Heart left ventricle (tissue), 16 donors: ENCODE measurements at regions not wholly inside any gene's neighbourhood (a gene's known extent, or its start where the extent isn't known, plus 50 kb on each side); places are given as distances from the start of the nearest gene placed in this dataset.
"Not testable (repeated sequence)": the region's sequence is repeated elsewhere in the genome, so short reads cannot be mapped to it uniquely, and the experiment has no call there.

ENCODE experiments used
- ATAC-seq, 4 donors: fragments of 200-7000 bp; cut with Tn5 transposase; one replicate each; pipeline ENCODE4 v1.9.1; 2020 to 2022; ENCODE audit warnings: moderate library complexity in 4 of 4, mild to moderate bottlenecking in 3 of 4, moderate number of reproducible peaks in 1 of 4
- DNase-seq, 5 donors: peaks; one replicate each; pipeline ENCODE4 v3.0.0-alpha.2; 2020
- H3K27ac ChIP-seq, 12 donors: fragments of 200-600 bp; sonication (generic) in 4 of 12; one replicate each; pipeline versions ENCODE4 v1.5.0 to v1.8.0; 2016 to 2022; ENCODE audit warnings: mild to moderate bottlenecking in 2 of 12
- H3K27me3 ChIP-seq, 9 donors: fragments of 200-600 bp; sonication (generic) in 2 of 9; one replicate each; pipeline versions ENCODE4 v1.5.1 to v1.8.0; 2016 to 2022; ENCODE audit warnings: mild to moderate bottlenecking in 3 of 9
- H3K36me3 ChIP-seq, 9 donors: fragments of 200-600 bp; sonication (generic) in 2 of 9; one replicate each; pipeline versions ENCODE4 v1.5.0 to v1.8.0; 2018 to 2022; ENCODE audit warnings: mild to moderate bottlenecking in 2 of 9
- H3K4me1 ChIP-seq, 12 donors: fragments of 200-600 bp; sonication (generic) in 4 of 12; one replicate each; pipeline versions ENCODE4 v1.5.0 to v1.8.0; 2016 to 2022; ENCODE audit warnings: mild to moderate bottlenecking in 3 of 12
- H3K4me3 ChIP-seq, 12 donors: fragments of 200-600 bp; sonication (generic) in 4 of 12; one replicate each; pipeline versions ENCODE4 v1.5.0 to v1.8.0; 2017 to 2022; ENCODE audit warnings: mild to moderate bottlenecking in 9 of 12, moderate library complexity in 4 of 12
- H3K9me3 ChIP-seq, 12 donors: fragments of 200-600 bp; sonication (generic) in 4 of 12; one replicate each; pipeline versions ENCODE4 v1.5.0 to v1.8.0; 2016 to 2022; ENCODE audit warnings: mild to moderate bottlenecking in 1 of 12
- POLR2A ChIP-seq, 2 donors: fragments of 450-650 bp; IDR thresholded peaks; one replicate each; pipeline ENCODE4 v1.6.1; 2017; ENCODE audit warnings: antibody characterized with exemption in 2 of 2, mild to moderate bottlenecking in 2 of 2, moderate library complexity in 2 of 2
- WGBS, 4 donors: extraction: QIAGEN DNeasy Blood & Tissue Kit in 2 of 4; methylation state at CpG; one replicate each; pipeline versions ENCODE4 v1.1.5 to v1.1.7; 2013 to 2018; 5-methylcytosine and 5-hydroxymethylcytosine counted together
- intact Hi-C, 10 donors: fragments of 100-400 bp; cut with DNase I; formaldehyde crosslinking; loops; one replicate each; pipeline versions ENCODE4 v1.11.1 to v1.14.2; 2022
- TF ChIP-seq, protein P1 (sequence below), 12 donors: fragments of 200-600 bp; sonication (generic) in 4 of 12; IDR thresholded peaks; one replicate each; pipeline versions ENCODE4 v1.5.0 to v1.8.0; 2018 to 2022; ENCODE audit warnings: antibody characterized with exemption in 12 of 12, mild to moderate bottlenecking in 5 of 12
- donor health status: ischemic (EF 13 %, LVEDD 7.1; RV severe dilation, severe dysfunction).
- donor health status: healthy with polysubstance abuse.
- donor health status: DM: no; HTN: yes; CAD: no.
- donor health status: DM: no; HTN: no; CAD: no.
- donor health status: ischemic (EF 25% LVEDD 6.9; RV normal size, moderate dysfunction).
- donor health status: ischemic (EF 25% LVEDD 5.7; RV mildly dilated, moderate dysfunction).
- donor health status: healthy.
- donor health status: DM: yes; HTN: yes; CAD: no.
- donor health status: ischemic (EF 35%, LVEDD 5.7; RV mildly dilated, moderate dysfunction).
- donor health status: nonischemic (EF 11% LVEDD 7.7; RV severe dilation, severe dysfunction).
- donor health status: DM: yes; HTN: yes; CAD: no.
- donor health status: PGD.
- donor health status: ischemic (EF 29% LVEDD 5.4; RV normal size, mild dysfunction).
- donor health status: nonischemic (EF 23%, LVEDD 6.1; RV moderate dilation, normal function).

DNA sequence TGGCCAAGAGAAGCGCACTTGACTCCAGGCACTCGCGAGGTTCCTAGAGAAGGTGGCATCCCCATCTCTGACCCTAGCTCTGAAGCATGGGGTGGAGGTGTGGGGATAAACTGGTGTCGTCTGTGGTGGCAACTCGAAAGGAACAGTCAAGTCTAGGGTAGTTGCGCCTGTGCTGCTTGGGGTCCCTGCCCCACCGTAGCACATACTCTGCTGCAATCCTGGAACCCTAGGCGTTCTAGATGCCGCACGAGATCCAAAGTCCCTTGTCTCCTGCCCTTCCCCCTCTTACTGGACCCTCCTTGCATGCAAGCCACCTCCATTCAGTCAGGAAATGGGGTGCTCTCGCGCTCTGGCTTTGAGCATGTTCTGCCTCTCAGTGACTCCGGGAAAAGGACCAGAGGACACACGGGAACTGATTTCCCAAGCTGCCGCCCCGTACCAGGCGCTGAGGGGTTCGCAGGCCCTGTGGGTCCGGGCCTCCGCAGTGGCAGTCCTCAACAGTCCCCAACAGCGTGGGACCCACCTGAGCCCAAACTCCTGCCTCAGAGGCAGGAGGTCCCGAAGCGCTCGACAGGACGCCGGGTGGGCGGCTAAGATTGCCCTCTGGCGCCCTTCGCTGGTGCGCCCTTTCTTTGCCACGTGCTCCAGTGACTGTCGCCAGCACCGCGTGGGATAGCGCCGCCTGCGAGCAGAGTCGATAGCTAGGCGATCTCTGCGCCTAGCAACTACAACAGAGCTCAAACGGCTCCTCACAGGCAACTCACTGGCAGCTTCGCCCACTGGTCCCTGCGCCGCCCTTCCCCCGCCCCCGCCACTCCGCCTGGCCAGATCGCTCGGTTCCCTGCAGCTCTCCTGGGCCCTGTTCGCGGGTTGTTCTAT is 452.0 kb downstream of the REEP3 start:
- no peak overlapping the region for H3K27ac ChIP-seq
- no peak overlapping the region for H3K4me3 ChIP-seq
- 77 to 93% (median 82%) methylated on average over 50 to 51 of the region's 51 CpGs for WGBS, 4 donors
- H3K4me1 ChIP-seq = no peaks in the 10 kb centered on the region
- intact Hi-C loops = loop anchor here in 2 of 10 donors (5.0 to 10.0 kb wide), 2 partner anchors 96 to 98 kb away; no protein-coding TSS in a partner anchor
- no peaks in the 10 kb centered on the region for H3K27me3 ChIP-seq
- peaks cover 0 to 16% (median 2%) of the 10 kb centered on the region in 12 donors for H3K9me3 ChIP-seq
- H3K36me3 ChIP-seq = no peaks in the 10 kb centered on the region
- DNase-seq = no peak
- TF ChIP-seq, protein P1, sequence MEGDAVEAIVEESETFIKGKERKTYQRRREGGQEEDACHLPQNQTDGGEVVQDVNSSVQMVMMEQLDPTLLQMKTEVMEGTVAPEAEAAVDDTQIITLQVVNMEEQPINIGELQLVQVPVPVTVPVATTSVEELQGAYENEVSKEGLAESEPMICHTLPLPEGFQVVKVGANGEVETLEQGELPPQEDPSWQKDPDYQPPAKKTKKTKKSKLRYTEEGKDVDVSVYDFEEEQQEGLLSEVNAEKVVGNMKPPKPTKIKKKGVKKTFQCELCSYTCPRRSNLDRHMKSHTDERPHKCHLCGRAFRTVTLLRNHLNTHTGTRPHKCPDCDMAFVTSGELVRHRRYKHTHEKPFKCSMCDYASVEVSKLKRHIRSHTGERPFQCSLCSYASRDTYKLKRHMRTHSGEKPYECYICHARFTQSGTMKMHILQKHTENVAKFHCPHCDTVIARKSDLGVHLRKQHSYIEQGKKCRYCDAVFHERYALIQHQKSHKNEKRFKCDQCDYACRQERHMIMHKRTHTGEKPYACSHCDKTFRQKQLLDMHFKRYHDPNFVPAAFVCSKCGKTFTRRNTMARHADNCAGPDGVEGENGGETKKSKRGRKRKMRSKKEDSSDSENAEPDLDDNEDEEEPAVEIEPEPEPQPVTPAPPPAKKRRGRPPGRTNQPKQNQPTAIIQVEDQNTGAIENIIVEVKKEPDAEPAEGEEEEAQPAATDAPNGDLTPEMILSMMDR (IDR thresholded peaks at IDR 0.05) = no peak
- TF ChIP-seq POLR2A (IDR thresholded peaks at IDR 0.05) = no peak
- ATAC-seq = peak in 1 of 4 donors; percentile 31

DNA sequence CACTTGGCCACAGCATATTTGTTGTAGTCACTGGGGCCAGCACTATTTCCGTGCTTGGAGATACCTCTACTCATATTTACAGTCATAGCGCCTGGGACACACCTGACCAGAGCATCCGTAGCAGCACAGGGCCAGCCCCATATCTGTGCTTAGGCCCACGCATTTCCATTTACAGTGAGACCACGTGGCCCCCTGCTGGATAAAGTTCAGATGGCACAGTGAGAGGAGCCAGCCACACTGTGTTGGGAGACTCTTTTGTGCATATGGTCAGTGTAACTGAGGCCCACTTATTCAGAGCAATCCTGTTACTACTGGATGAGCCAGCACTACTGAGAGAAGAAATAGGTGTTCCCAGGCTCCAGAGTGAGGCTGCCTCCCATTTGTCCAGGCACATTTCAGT is 455.3 kb downstream of the REEP3 start:
- 33 to 41% (median 37%) methylated on average over 4 to 5 of the region's 5 CpGs for whole genome bisulfite sequencing, 4 donors
- ATAC-seq = peak in 3 of 4 donors; percentile 62 to 71 (median 67)
- Histone ChIP-seq H3K27ac (no peak overlapping the region), H3K27me3 (no peaks in the 10 kb centered on the region), H3K4me1 (no peaks in the 10 kb centered on the region), H3K9me3 (no peaks in the 10 kb centered on the region), H3K4me3 (no peak overlapping the region), H3K36me3 (no peaks in the 10 kb centered on the region)
- intact Hi-C loops = loop anchor here in 6 of 10 donors (2.0 to 10.0 kb wide), 3 partner anchors 102 to 104 kb away; no protein-coding TSS in a partner anchor
- DNase-seq = peak in 1 of 5 donors; percentile 36
- TF ChIP-seq, protein P1 (IDR thresholded peaks at IDR 0.05) = peak in 10 of 12 donors; percentile 19 to 58 (median 36)
- TF ChIP-seq POLR2A (IDR thresholded peaks at IDR 0.05) = no peak

DNA sequence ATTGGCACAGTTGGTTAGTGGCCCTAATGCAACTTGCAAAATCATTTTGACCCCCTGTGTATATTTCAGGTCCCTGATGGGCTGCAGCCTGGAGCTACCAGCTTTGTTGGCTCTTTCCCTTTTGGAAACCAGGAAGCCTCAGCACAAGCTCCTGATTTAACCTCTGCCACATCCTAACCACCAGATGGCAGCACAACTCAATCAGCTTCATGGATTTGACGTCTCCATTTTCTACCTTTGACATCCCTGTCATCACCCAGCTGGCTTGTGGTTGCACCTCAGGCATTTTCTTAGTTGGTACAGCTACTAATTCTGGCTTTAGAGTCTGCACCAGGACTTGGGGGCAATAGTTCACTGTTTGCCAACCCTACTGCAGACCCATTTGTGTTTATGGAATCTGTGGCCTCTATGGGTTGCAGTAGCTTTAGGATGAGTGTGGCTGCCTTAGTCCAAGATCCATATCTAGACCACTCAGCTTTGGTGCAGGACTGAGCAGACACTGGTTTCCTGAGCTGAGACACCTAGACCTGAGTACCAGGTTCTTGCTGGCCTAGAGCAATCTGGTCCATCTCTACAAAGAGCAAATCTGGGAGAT is 456.2 kb downstream of the REEP3 start:
- ATAC-seq (peak in 2 of 4 donors; percentile 11 to 24), DNase-seq (no peak)
- H3K4me1 ChIP-seq = no peaks in the 10 kb centered on the region
- 0 to 11% (median 4%) methylated on average over 1 of the region's 1 CpG for WGBS, 4 donors
- no peaks in the 10 kb centered on the region for H3K9me3 ChIP-seq
- TF ChIP-seq POLR2A (IDR thresholded peaks at IDR 0.05) = no peak
- TF ChIP-seq, protein P1 (IDR thresholded peaks at IDR 0.05) = peak; percentile 19 to 58 (median 38)
- H3K36me3 ChIP-seq = no peaks in the 10 kb centered on the region
- H3K4me3 ChIP-seq = no peak overlapping the region
- no peak overlapping the region for H3K27ac ChIP-seq
- no peaks in the 10 kb centered on the region for H3K27me3 ChIP-seq
- intact Hi-C loops = loop anchor here in 6 of 10 donors (2.0 to 10.0 kb wide), 3 partner anchors 103 to 105 kb away; no protein-coding TSS in a partner anchor

DNA sequence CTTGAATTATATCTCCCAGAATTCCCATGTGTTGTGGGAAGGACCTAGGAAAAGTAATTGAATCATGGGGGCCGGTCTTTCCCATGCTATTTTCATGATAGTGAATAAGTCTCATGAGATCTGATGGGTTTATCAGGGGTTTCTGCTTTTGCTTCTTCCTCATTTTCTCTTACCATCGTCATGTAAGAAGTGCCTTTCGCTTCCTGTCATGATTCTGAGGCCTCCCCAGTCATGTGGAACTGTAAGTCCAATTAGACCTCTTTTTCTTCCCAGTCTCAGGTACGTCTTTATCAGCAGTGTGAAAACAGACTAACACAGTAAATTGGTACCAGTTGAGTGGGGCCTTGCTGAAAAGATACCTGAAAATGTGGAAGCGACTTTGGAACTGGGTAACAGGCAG is 459.7 kb downstream of the REEP3 start:
- intact Hi-C loops, DNase-seq, H3K27me3 ChIP-seq, H3K36me3 ChIP-seq, H3K27ac ChIP-seq, H3K4me3 ChIP-seq, ATAC-seq, H3K4me1 ChIP-seq, H3K9me3 ChIP-seq: not testable (repeated sequence)
- WGBS, 4 donors = 44 to 59% (median 46%) methylated on average over 5 of the region's 5 CpGs

DNA sequence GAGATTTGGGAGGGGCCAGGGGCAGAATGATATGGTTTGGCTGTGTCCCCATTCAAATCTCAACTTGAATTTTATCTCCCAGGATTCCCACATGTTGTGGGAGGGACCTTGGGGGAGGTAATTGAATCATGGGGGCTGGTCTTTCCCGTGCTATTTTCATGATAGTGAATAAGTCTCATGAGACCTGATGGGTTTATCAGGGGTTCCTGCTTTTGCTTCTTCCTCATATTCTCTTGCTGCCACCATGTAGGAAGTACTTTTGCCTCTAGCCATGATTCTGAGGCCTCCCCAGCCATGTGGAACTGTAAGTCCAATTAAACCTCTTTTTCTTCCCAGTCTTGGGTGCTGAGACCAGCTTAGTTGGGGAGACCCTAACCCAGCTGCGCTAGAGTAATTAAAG is 462.9 kb downstream of the REEP3 start:
- not testable (repeated sequence) for H3K36me3 ChIP-seq, H3K4me3 ChIP-seq, H3K27ac ChIP-seq

More for the DNA sequence above, 462.9 kb downstream of the REEP3 start:
- H3K27me3 ChIP-seq, intact Hi-C loops, DNase-seq, ATAC-seq, H3K4me1 ChIP-seq, H3K9me3 ChIP-seq: not testable (repeated sequence)
- 46 to 59% (median 48%) methylated on average over 2 of the region's 2 CpGs for WGBS, 4 donors
